ENCODE measurements at regions not wholly inside any gene's neighbourhood (a gene's known extent, or its start where the extent isn't known, plus 50 kb on each side); places are given as distances from the start of the nearest gene placed in this dataset.

DNA sequence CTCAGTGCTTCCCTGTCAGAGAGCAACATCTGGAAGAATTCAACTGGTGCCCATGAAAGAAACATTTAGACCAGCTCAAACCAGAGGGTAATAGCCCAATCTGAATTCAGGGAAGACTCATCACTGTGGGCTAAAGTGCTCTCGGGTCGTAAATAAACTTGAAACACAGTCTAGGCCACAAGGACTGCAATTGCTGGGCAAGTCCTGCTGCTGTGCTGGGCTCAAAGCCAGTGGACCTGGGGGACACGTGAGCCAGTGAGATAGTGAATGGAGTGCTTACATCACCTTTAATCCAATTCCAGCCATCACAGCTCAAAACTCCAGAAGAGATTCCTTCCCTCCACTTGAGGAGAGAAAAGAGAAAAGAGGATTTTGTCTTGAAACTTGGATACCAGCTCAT lies 78.1 kb upstream of the DAP start:
- H3K79me1 ChIP-seq (ENCODE audit: low read depth, low read length): no peaks in the 10 kb centered on the region
- H4K5ac ChIP-seq (ENCODE audit: insufficient read length, low read depth, low read length): no peak overlapping the region
- no peaks in the 10 kb centered on the region for H3K36me3 ChIP-seq (ENCODE audit: control insufficient read depth in 2 of 4, insufficient read depth in 4 of 4, low read length in 3 of 4)
- no peak overlapping the region for H2BK20ac ChIP-seq (ENCODE audit: low read length)
- no peaks in the 10 kb centered on the region for H4K20me1 ChIP-seq (replicated peaks in 1 of 2; ENCODE audit: control insufficient read depth in 1 of 2, insufficient read depth in 2 of 2, low read length in 2 of 2)
- no peaks in the 10 kb centered on the region for H3K27me3 ChIP-seq (replicated peaks in 1 of 4; ENCODE audit: control insufficient read depth in 3 of 4, extremely low read depth in 1 of 4, insufficient read depth in 3 of 4, low read length in 3 of 4)
- no peak overlapping the region for H4K91ac ChIP-seq (replicated peaks; ENCODE audit: insufficient read length, low read length)
- H2BK120ac ChIP-seq (replicated peaks; ENCODE audit: low read depth, low read length): no peak overlapping the region
- ChIA-PET CTCF (ENCODE audit: partially characterized antibody) (interaction anchor here (1.1 to 4.4 kb wide), 7 partner anchors 9 to 137 kb away, joined by 4 to 38 read pairs (median 5); no protein-coding TSS in a partner anchor), POLR2A (ENCODE audit: partially characterized antibody) (interaction anchor here (0.7 kb wide), 1 partner anchor 12 kb away, joined by 3 read pairs; no protein-coding TSS in a partner anchor)
- H3K9ac ChIP-seq (replicated peaks in 1 of 4; ENCODE audit: extremely low read depth in 1 of 4, low read depth in 3 of 4, low read length in 3 of 4): no peak overlapping the region
- no peak overlapping the region for H3K14ac ChIP-seq (ENCODE audit: insufficient read length)
- H4K8ac ChIP-seq (ENCODE audit: extremely low read depth, insufficient read depth, low read length): no peak overlapping the region; the same call in 1 of the 2 replicates
- no peaks in the 10 kb centered on the region for H3K79me2 ChIP-seq (ENCODE audit: control insufficient read depth in 1 of 2, insufficient read depth in 2 of 2, low read length in 2 of 2)
- no peak overlapping the region for H3K56ac ChIP-seq (replicated peaks; ENCODE audit: insufficient read length, low read depth, low read length)
- no peak for FAIRE-seq
- H3K4ac ChIP-seq (replicated peaks; ENCODE audit: insufficient read length, low read depth, low read length): no peak overlapping the region
- H3K23me2 ChIP-seq (ENCODE audit: low read depth, low read length): no peaks in the 10 kb centered on the region
- H3K27ac ChIP-seq (ENCODE audit: low read depth, low read length): no peak overlapping the region
- H3K4me3 ChIP-seq (ENCODE audit: extremely low read depth in 1 of 4, insufficient read depth in 2 of 4, low read depth in 3 of 4, low read length in 4 of 4): no peak overlapping the region
- no peak for DNase-seq (ENCODE audit: low read depth in 1 of 2, low spot score in 2 of 2)
- no peak overlapping the region for H2BK12ac ChIP-seq (ENCODE audit: low read depth, low read length)
- WGBS, 2 experiments (ENCODE audit: extremely low coverage in 1 of 2, insufficient coverage in 1 of 2, insufficient read length in 1 of 2, insufficient replicate concordance in 2 of 2, low coverage in 1 of 2, low lambda C conversion rate in 2 of 2, missing lambda C conversion rate in 1 of 2): 90% methylated on average over 3 of the region's 3 CpGs; no CpG with 5 or more reads in 1 of the 2 experiments
- no peaks in the 10 kb centered on the region for H3K9me3 ChIP-seq (ENCODE audit: insufficient read depth in 2 of 2, low read depth in 1 of 2, low read length in 1 of 2)
- H3K4me1 ChIP-seq (replicated peaks in 1 of 4; ENCODE audit: control insufficient read depth in 3 of 4, insufficient read depth in 4 of 4, low read length in 3 of 4): no peaks in the 10 kb centered on the region; a peak in 1 of 7 replicates
- H2AFZ ChIP-seq (ENCODE audit: low read length): no peak overlapping the region
- no peak overlapping the region for H2BK15ac ChIP-seq (ENCODE audit: low read length)
- no peak overlapping the region for H2BK5ac ChIP-seq (ENCODE audit: low read depth, low read length)
- no peak overlapping the region for H3K4me2 ChIP-seq (ENCODE audit: insufficient read depth in 1 of 2, low read depth in 2 of 2, low read length in 2 of 2)
- H3K18ac ChIP-seq (ENCODE audit: extremely low read depth, low read length): no peak overlapping the region
- no peak overlapping the region for H3K23ac ChIP-seq (ENCODE audit: insufficient read length)
- H2AK5ac ChIP-seq (ENCODE audit: low read depth, low read length): no peak overlapping the region

All from H1 (cell line).